GM21381 (cell line): ENCODE measurements at regions not wholly inside any gene's neighbourhood (a gene's known extent, or its start where the extent isn't known, plus 50 kb on each side); places are given as distances from the start of the nearest gene placed in this dataset.

ENCODE experiments used
- ATAC-seq: cut with Tn5 transposase; IDR thresholded peaks from one replicate; pipeline ENCODE4 v1.9.1; 2021; ENCODE audit warnings: mild to moderate bottlenecking, moderate library complexity; ENCODE audit not compliant: unreplicated experiment

- ATAC-seq, result no peak
Observed at GRCh38 chr5:15215056-15215455, 284.9 kb upstream of the FBXL7 start.

DNA sequence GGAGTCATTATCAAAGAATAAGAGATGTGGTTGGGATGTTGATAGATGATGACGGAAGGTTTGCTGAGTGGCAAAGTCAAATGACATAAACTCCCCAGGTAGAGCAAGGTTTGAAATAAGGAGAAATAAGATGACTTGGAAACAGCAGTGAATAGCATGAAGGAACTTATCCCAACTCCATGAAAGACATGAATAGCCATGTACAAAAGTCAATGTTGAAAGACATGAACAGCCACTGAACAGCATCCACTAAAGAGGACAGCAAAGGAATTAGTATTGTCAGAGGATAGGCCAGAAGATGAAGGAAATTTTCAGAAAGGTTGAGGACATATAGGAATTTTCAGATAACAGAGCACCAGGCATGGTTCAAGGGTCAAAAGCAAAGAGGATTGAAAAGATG is 286.0 kb upstream of the FBXL7 start:
- ATAC-seq, result no peak

DNA sequence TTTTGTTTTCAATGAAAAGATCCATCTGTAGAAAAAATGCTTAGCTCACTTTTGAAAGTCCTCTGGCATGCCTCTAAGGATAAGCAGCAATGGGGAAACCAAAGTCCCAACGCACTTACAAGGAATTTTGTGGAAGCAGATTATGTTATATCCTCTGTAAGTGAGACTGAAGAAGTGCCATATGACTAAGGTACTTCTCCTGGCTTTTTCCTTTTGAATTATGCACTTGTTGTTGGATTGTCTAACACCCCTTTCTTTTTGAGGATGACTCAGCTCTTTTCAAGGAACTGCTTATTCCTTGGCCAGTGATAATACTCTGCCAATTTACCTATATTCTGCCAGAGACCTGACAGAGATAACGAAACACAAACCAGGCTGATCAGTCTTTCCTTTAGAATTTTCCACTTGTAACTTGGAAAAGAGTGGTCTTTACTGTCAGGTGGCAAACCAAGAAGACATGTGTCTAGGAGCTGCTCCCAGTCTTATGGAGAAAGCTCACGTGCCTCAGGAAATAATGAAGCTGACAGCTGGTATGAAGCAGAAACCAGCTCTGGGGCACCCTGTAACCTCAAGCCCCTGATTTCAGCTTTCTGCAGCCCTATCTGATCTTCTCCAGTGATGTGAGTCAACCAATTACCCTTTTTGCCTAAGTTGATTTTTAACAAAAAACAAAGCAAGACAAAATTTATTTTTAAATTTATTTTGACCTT is 290.8 kb upstream of the FBXL7 start:
- no peak for ATAC-seq

DNA sequence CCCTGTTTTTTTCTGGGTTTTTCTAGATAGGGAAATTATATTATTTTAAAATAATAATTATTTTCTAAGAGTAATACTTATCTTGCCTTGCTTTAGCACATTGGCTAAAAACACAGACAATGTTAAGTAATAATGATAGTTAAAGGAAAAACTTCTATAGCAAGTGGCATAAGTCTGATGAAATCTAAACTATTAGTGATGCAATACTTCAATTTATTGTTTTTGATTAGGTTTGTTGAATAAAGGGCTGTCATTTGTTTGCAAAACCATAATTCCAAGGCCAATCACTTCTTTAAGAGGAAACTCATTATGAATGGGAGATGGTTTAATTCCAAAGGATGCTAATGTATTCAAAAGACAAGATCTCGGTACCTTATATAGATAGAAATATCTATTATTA is 293.8 kb upstream of the FBXL7 start:
- ATAC-seq, result no peak

DNA sequence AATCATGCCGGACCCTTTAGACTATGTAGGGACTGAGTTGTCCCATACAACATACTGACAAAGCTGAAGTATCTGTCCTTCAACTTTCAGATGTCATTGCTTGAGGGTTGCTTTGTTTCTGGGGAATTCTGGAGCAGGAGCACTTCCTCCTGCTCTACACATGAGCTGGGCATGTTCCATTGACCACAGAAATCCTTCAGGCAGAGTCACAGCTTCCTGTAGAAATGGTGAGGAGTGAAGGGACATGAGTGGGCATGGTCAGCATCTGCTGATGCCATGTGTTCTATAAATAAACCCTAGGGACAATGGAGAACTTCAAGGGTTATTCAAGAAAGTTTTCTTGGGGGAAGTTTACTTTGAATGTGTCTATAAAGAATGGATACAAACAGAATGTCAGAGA is 296.6 kb upstream of the FBXL7 start:
- ATAC-seq, result no peak

DNA sequence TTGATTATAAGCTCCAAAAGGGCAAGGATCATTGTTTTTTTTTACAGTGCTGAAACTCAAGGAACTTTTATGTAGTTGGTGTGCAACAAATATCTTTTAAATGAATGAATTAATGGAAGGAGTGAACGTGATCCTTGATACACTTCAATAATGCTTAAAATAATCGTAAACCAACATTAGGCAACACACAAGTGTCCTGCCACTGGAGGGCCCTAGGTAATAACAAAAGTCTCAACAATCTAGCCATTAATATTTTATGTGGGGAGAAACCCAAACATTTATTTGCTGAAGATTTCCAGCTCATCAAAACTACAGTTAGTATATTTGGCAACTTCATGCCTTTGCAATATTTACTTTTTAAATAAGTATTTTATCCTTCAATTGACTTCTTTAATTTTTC is 309.0 kb upstream of the FBXL7 start:
- ATAC-seq, result no peak

DNA sequence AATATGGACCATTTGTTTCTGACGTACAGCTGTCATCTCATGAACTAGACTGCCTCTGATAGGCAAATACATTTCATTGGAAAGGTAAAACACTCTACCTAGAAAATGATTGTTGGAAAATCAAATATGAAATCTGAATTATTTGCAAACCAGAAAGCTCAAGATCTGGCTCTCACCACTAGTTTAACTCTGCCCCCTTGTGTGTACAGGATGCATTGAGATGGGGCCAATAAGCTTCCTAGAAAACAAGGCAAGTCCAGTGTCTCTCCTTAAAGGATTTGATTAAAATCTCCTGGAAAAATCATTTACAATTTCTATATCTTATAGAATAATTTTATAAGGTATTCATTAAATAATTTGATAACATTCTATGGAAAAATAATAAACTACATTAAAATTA is 311.9 kb upstream of the ANKH start:
- ATAC-seq, result no peak

GRCh38 chr5:15170173-15170572 is 298.6 kb upstream of the ANKH start:
- no peak for ATAC-seq

- no peak for ATAC-seq
Observed at GRCh38 chr5:15168358-15168757, 296.8 kb upstream of the ANKH start.

GRCh38 chr5:15160091-15160490 is 288.5 kb upstream of the ANKH start:
- no peak for ATAC-seq

DNA sequence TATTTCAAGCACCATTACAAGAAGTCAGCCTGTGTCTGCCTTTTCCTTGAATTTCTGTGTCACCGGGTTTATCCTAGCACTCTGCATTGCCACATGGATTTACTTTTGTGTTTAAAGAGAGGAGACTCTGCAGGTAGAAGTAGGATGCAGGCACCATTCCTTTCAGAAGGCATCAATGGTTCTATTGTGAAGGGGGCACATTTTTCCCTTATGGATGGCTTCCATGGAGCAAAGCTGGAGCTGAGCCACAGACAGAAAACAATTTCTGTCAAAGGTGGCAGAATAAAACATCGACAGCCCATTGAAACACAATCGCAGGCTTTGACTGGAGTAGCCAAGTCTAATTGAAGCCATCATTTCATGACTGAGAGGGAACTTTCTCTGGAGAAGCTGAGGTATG is 288.0 kb upstream of the ANKH start:
- no peak for ATAC-seq

DNA sequence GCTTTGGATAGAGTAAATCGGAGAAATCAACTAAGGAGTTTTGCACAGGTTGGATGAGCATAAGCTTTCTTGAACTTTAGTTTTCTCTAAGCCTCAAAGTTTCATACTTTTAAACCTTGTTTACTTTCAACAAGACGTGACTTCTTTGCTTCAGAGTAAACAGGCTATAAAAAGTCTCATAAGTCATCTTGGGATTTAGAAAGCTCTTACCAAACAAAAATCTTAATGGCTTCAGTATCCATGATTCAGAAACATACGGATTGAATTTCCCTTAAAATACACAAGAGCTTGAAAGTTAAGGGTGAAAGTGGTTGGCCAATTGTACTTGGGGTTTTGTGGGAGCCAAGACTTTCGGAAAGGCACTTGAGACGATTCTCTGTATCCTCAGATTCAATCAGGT is 270.9 kb upstream of the ANKH start:
- no peak for ATAC-seq

DNA sequence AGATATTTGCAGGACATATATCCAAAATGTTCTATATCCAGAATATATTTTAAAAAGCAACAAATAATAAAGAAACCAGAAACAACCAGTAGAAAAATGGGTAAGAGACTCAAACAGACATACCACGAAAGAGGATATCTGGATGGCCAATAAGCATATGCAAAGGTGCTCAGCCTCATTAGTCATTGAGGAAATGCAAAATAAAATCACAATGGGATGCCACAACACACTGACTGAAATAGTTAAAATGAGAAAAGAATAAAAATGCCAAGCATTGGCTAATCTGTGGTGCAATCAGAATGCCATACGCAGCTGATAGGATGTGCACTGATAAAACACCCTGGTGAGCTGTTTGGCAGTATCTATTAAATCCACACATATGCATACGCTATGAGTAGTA is 265.8 kb upstream of the ANKH start:
- ATAC-seq, result no peak

DNA sequence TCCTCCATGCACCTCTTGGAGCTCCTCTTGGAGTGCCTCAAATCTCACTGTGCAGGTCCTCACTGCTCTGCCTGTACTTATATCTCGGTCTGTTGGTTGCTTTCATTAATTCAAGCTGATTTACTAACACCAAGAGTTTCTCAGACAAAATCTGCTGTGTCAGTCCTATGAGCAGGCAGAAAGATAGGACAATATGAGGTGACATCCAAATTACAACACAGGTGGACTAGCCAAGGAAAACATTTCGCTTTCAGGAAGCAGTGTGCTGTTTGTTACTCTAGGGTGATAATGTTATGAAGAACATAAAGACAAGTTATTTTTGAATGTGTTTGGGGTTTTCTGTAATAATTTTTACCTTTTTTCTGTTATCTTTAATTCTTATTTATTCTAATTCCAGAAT is 264.1 kb upstream of the ANKH start:
- no peak for ATAC-seq

- ATAC-seq, result no peak
Observed at GRCh38 chr5:15133456-15133965, 261.9 kb upstream of the ANKH start.

- no peak for ATAC-seq
Observed at GRCh38 chr5:15132816-15133405, 261.3 kb upstream of the ANKH start.

GRCh38 chr5:15131909-15132308 is 260.3 kb upstream of the ANKH start:
- no peak for ATAC-seq

DNA sequence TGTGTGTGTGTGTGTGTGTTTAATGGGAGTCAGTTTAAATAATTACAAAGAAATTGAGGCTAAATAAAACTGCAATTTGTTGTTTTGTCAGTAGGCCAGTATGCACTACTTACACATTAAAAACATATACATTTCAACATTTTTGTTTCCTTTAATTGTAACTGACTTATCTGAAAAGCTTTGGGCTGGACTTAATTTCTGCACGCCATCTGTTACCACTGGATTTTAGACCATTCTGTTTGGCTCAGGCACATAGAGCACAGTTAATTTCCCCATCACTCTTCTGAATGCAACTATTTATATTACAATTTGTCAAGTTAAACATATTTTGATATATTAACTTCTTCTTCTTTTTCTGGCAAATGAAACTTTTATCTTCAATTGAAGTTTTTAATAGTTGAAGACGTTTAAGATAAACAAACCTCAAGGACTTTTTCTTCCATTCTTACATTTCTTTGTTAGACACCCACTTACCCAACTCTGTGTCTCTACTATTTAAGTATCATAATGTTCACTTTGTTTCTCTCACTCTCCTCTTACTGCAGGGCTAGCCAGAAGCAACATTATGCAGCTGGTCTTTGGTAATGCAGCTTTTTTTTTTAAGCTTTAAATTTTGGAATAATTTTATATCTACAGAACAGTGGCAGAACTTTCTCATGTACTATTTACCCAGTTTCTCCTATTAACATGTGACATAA is 253.4 kb upstream of the ANKH start:
- no peak for ATAC-seq

- ATAC-seq, result no peak
Observed at GRCh38 chr5:15124461-15124860, 252.9 kb upstream of the ANKH start.

DNA sequence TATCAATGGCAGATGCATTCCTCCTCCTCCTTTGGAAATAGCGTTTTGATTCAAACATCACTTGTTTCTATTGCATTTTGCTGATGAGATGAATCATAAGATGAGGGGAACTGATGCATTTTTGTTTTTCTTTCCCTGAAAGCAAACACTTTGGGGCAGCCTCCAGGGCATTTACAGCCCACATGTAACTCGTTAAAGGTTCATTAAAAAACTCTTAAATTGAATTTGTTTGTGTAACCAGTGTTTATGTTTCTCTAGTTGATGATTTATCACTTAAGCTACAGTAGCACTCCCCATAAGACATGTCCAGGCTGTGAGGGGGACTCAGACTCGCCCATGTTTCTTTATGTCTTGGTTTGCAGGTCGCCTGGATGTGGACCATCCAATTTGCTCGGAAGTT is 246.1 kb upstream of the ANKH start:
- no peak for ATAC-seq

DNA sequence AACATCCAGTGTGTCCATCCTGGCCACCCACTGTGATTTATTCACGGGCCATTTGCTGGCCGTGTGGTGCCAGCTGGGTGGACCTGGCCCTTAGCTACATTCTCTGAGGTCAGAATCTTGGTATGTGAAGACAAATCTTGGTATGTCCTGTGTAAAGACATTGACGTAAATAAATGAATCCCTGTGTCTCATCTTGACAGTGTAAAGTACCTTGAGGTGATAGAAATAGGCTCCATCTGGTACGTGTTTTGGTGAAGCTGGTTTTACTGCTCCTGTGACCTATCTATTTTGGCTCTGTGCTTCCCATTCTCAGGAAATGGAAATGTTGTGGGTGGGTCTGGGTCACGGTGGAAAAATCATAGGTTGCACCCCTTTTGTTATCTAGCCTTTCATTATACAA is 245.4 kb upstream of the ANKH start:
- no peak for ATAC-seq
